K562 (cell line): ENCODE measurements at regions not wholly inside any gene's neighbourhood (a gene's known extent, or its start where the extent isn't known, plus 50 kb on each side); places are given as distances from the start of the nearest gene placed in this dataset.

Source experiments
- ATAC-seq: fragments of 200-7000 bp; cut with Tn5 transposase; 3 replicates; pipeline ENCODE4 v1.9.1; 2020; ENCODE audit warnings: moderate library complexity
- BruUV-seq: library from RNA; stranded (reverse); fragments of 400-500 nt; replicated peaks from 2 replicates; lab custom pipeline; 2021; lab: Mats Ljungman, UMichigan
- CTCF ChIA-PET: fragments of 300-600 bp; formaldehyde crosslinking; extraction: SDS; loops from one replicate; lab custom pipeline; 2021; ENCODE audit warnings: low intra/inter-chr PET ratio; lab: Yijun Ruan, JAX
- POLR2A ChIA-PET: fragments of 300-600, 350-650 bp; sonication (Branson Sonifier 250); formaldehyde crosslinking; extraction: SDS; loops from one replicate; lab custom pipeline; 2021; ENCODE audit warnings: antibody characterized with exemption, inconsistent platforms; lab: Yijun Ruan, JAX
- DNase-seq, 4 experiments: peaks; one replicate each; pipeline versions ENCODE4 v3.0.0 to v3.0.0-alpha.2; 2011 to 2018; ENCODE audit warnings: low spot score in 3 of 4, mixed read lengths in 3 of 4; ENCODE audit errors: extremely low read depth in 1 of 4
- FAIRE-seq: peaks from 2 replicates; lab custom pipeline; 2011; peaks lifted over from hg19 to GRCh38; lab: Jason Lieb, UNC
- H2AFZ ChIP-seq: 2 replicates; pipeline ENCODE4 v1.6.0; 2011; ENCODE audit warnings: low read depth, low read length, control low read depth, inconsistent platforms
- H3K27ac ChIP-seq: fragments of 200-600 bp; 3 replicates; pipeline ENCODE4 v1.8.0; 2011; ENCODE audit warnings: low read depth, mild to moderate bottlenecking, control low read depth, inconsistent platforms, low read length, moderate library complexity, mixed read lengths; ENCODE audit errors: extremely low read depth
- H3K27me3 ChIP-seq, 2 experiments: fragments of 300-600 bp in 1 of 2; 2 replicates in 1 of 2; 3 replicates in 1 of 2; pipeline versions ENCODE4 v1.6.0 to v1.8.0; 2011; ENCODE audit warnings: inconsistent platforms in 2 of 2, low read length in 2 of 2, mild to moderate bottlenecking in 1 of 2, mixed read lengths in 1 of 2, moderate library complexity in 1 of 2; ENCODE audit not compliant: control insufficient read depth in 2 of 2, insufficient read depth in 2 of 2
- H3K36me3 ChIP-seq: fragments of 300-600 bp; 3 replicates; pipeline ENCODE4 v1.8.0; 2011; ENCODE audit warnings: mild to moderate bottlenecking, low read length, inconsistent platforms; ENCODE audit not compliant: control insufficient read depth, insufficient read depth
- H3K4me1 ChIP-seq, 2 experiments: fragments of 200-600 bp in 1 of 2; replicated peaks in 1 of 2; 2 replicates in 1 of 2; 3 replicates in 1 of 2; pipeline versions ENCODE4 v1.5.1 to v1.8.0; 2011; ENCODE audit warnings: inconsistent platforms in 2 of 2, low read length in 2 of 2, mild to moderate bottlenecking in 1 of 2, mixed read lengths in 1 of 2, moderate library complexity in 1 of 2; ENCODE audit not compliant: control insufficient read depth in 2 of 2, insufficient read depth in 2 of 2
- H3K4me2 ChIP-seq: 2 replicates; pipeline ENCODE4 v1.6.1; 2011; ENCODE audit warnings: low read length, control low read depth, inconsistent platforms, mixed read lengths; ENCODE audit not compliant: insufficient read depth
- H3K4me3 ChIP-seq: fragments of 200-600 bp; sonication (generic), shearing (Covaris generic); 2 replicates; pipeline ENCODE4 v1.5.1; 2016; ENCODE audit warnings: control low read depth, inconsistent platforms
- H3K79me2 ChIP-seq: fragments of 200-600 bp; 3 replicates; pipeline ENCODE4 v1.8.0; 2011; ENCODE audit warnings: low read length, inconsistent platforms; ENCODE audit not compliant: control insufficient read depth, insufficient read depth
- H3K9ac ChIP-seq, 2 experiments: 2 replicates each; pipeline versions ENCODE4 v1.6.0 to v1.6.1; 2011; ENCODE audit warnings: low read depth in 2 of 2, low read length in 2 of 2, control low read depth in 1 of 2, inconsistent platforms in 1 of 2, mild to moderate bottlenecking in 1 of 2, mixed read lengths in 1 of 2; ENCODE audit not compliant: insufficient read depth in 1 of 2
- H3K9me1 ChIP-seq: one replicate; pipeline ENCODE4 v1.6.0; 2011; ENCODE audit warnings: inconsistent platforms, mild to moderate bottlenecking, low read length, moderate library complexity; ENCODE audit not compliant: control insufficient read depth, insufficient read depth
- H3K9me3 ChIP-seq: replicated peaks from 2 replicates; pipeline ENCODE4 v1.5.1; 2011; ENCODE audit warnings: low read depth, low read length, inconsistent platforms; ENCODE audit not compliant: control insufficient read depth, insufficient read depth
- H4K20me1 ChIP-seq: replicated peaks from 2 replicates; pipeline ENCODE4 v1.6.1; 2011; ENCODE audit warnings: low read length, inconsistent platforms, mixed read lengths; ENCODE audit not compliant: control insufficient read depth, insufficient read depth
- EHMT2 ChIP-seq: fragments of 450-650 bp; IDR thresholded peaks from 2 replicates; pipeline ENCODE4 v1.6.1; 2018; ENCODE audit warnings: antibody characterized with exemption
- ETV5 ChIP-seq: sonication (generic); formaldehyde crosslinking; IDR thresholded peaks from 2 replicates; pipeline ENCODE4 v1.4.0; 2020; ENCODE audit warnings: low read depth, mild to moderate bottlenecking, missing genetic modification reagents
- FUS ChIP-seq: fragments of 200-400 bp; formaldehyde crosslinking; optimal IDR thresholded peaks from 2 replicates; pipeline ENCODE3; 2017; ENCODE audit warnings: low read depth, low read length
- IRF2 ChIP-seq: sonication (generic); formaldehyde crosslinking; IDR thresholded peaks from 2 replicates; pipeline ENCODE4 v1.8.1; 2022; ENCODE audit warnings: mild to moderate bottlenecking, missing genetic modification reagents
- NCOA6 ChIP-seq: fragments of 450-650 bp; IDR thresholded peaks from 2 replicates; pipeline ENCODE4 v1.6.1; 2017; ENCODE audit warnings: mild to moderate bottlenecking
- NR2C1 ChIP-seq, 2 experiments: fragments of 450-650 bp; IDR thresholded peaks; 2 replicates each; pipeline ENCODE4 v1.6.1; 2017; ENCODE audit warnings: mild to moderate bottlenecking in 2 of 2, antibody characterized with exemption in 1 of 2, inconsistent platforms in 1 of 2, missing compliant biosample characterization in 1 of 2, missing genetic modification characterization in 1 of 2
- POLR2B ChIP-seq: fragments of 450-650 bp; IDR thresholded peaks from 2 replicates; pipeline ENCODE4 v1.6.1; 2018; ENCODE audit warnings: low read depth; ENCODE audit not compliant: partially characterized antibody
- STAT5A ChIP-seq: IDR thresholded peaks from 2 replicates; pipeline ENCODE4 v1.6.1; 2012; ENCODE audit warnings: low read length, inconsistent platforms, borderline replicate concordance
- WGBS: fragments of 100-300 bp; shearing (Covaris generic); methylation state at CpG from one replicate; pipeline ENCODE4 v1.1.6; 2016; ENCODE audit warnings: low coverage, mixed read lengths; ENCODE audit not compliant: insufficient coverage; ENCODE audit errors: missing lambda C conversion rate; 5-methylcytosine and 5-hydroxymethylcytosine counted together
- in situ Hi-C: fragments of 300-500 bp; cut with MboI; formaldehyde crosslinking; loops from 4 replicates; pipeline ENCODE4 v1.15.0; 2018; ENCODE audit warnings: inconsistent platforms, mixed read lengths
- intact Hi-C: fragments of 100-400 bp; cut with micrococcal nuclease; formaldehyde crosslinking; loops from 2 replicates; pipeline ENCODE4 v1.14.2; 2022
- TF ChIP-seq, protein P1 (sequence below): fragments of 200-800 bp; sonication (Bioruptor generic); IDR thresholded peaks from 2 replicates; pipeline ENCODE4 v1.6.1; 2017; ENCODE audit warnings: missing genetic modification characterization, missing compliant biosample characterization

DNA sequence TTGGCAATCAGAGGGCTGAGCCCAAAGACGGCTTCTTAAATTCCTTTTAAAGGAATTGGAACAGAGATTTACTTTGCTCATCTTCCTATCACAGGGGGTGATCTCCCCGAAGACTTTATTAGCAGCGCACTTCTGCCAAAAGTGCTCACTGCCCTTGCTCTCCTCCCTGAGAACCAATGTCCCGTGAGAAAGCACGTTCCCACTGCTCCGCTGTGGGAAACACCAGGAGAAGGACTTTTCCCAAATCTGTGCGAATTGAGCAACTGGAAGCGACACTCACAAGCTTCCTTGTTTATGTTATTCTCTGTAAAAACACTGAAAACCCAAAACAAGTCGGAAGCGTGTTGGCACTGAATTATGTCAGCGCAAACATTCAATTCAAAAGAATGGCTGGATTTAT, 670.8 kb upstream of the NR2F2 start (continued):
- TF ChIP-seq FUS: no peak

DNA sequence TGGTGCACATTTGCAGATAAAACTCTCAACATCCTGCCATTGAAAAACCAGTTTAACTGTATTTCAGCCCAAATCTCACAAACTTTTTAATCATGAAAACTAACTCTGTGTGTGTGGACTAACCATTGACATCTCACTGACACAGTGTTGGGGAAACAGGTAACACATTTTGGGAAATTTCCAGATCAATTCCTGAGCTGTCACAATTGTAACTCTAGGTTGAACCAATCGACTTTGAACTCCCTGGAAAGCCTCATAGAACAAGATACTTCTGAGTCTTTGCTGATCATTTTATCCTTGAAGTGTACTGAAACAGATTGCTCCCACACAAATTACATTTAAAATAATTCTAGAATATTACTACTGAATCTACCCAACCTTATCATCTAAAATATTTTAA, 667.9 kb upstream of the NR2F2 start:
- intact Hi-C loops (no loop called here), in situ Hi-C loops (no loop called here)
- no peak overlapping the region for H3K4me2 ChIP-seq
- peaks cover 5% of the 10 kb centered on the region for H3K9me1 ChIP-seq
- peaks cover 46% of the 10 kb centered on the region; the same call in 2 of the 3 replicates for H3K36me3 ChIP-seq
- BruUV-seq: no TSS peak
- ChIA-PET POLR2A (interaction anchor here (0.9 to 1.6 kb wide), 5 partner anchors 9 to 23 kb away, joined by 3 to 5 read pairs (median 3); no protein-coding TSS in a partner anchor), CTCF (no interaction called here)
- H3K4me3 ChIP-seq: no peak overlapping the region
- H3K27me3 ChIP-seq: no peaks in the 10 kb centered on the region
- H3K4me1 ChIP-seq: no peaks in the 10 kb centered on the region; a peak in 2 of 5 replicates
- FAIRE-seq: no peak
- no peak overlapping the region for H3K9ac ChIP-seq
- peaks cover 13% of the 10 kb centered on the region for H4K20me1 ChIP-seq
- TF ChIP-seq, protein P1, sequence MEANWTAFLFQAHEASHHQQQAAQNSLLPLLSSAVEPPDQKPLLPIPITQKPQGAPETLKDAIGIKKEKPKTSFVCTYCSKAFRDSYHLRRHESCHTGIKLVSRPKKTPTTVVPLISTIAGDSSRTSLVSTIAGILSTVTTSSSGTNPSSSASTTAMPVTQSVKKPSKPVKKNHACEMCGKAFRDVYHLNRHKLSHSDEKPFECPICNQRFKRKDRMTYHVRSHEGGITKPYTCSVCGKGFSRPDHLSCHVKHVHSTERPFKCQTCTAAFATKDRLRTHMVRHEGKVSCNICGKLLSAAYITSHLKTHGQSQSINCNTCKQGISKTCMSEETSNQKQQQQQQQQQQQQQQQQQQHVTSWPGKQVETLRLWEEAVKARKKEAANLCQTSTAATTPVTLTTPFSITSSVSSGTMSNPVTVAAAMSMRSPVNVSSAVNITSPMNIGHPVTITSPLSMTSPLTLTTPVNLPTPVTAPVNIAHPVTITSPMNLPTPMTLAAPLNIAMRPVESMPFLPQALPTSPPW (CRISPR knock-in tag): no peak
- TF ChIP-seq NCOA6 (no peak), EHMT2 (no peak), STAT5A (no peak), POLR2B (no peak), ETV5 (CRISPR knock-in tag) (no peak), NR2C1 (IDR thresholded peaks at IDR 0.05) (no peak), NR2C1 (tag; IDR thresholded peaks at IDR 0.05) (no peak), IRF2 (CRISPR knock-in tag) (no peak)
- WGBS: 33% methylated on average over 1 of the region's 1 CpG
- no peak overlapping the region; the same call in 2 of the 3 replicates for H3K27ac ChIP-seq
- peaks cover 89% of the 10 kb centered on the region for H3K79me2 ChIP-seq
- no peak for DNase-seq
- H2AFZ ChIP-seq: no peak overlapping the region
- no peak for ATAC-seq
- H3K9me3 ChIP-seq: no peaks in the 10 kb centered on the region
